ENCODE measurements at regions not wholly inside any gene's neighbourhood (a gene's known extent, or its start where the extent isn't known, plus 50 kb on each side); places are given as distances from the start of the nearest gene placed in this dataset.

- no peak for TF ChIP-seq EZH2 (IDR thresholded peaks at IDR 0.05; ENCODE audit: borderline replicate concordance, control insufficient read depth, low read depth, low read length)
- no peak for TF ChIP-seq CTCF (IDR thresholded peaks at IDR 0.05 in 2 of 3, conservative IDR thresholded peaks at IDR 0.05 in 1 of 3; ENCODE audit: control insufficient read depth in 2 of 3, extremely low read depth in 1 of 3, insufficient read depth in 1 of 3, low read depth in 3 of 3, low read length in 3 of 3)
Observed at GRCh38 chr1:194355488-194356106, 1169.2 kb upstream of the B3GALT2 start.
